Activated T-cell treated with anti-CD3 and anti-CD28 coated beads, Interleukin-2, amount 50 U/mL, for 4 hours (primary cell): ENCODE measurements at regions not wholly inside any gene's neighbourhood (a gene's known extent, or its start where the extent isn't known, plus 50 kb on each side); places are given as distances from the start of the nearest gene placed in this dataset.
"Not testable (repeated sequence)": the region's sequence is repeated elsewhere in the genome, so short reads cannot be mapped to it uniquely, and the experiment has no call there.

Experiments
- ATAC-seq, 2 donors: fragments of 200-7000 bp; cut with Tn5 transposase; one replicate each; pipeline ENCODE4 v1.10.0; 2021
- DNase-seq: peaks from one replicate; pipeline ENCODE4 v3.0.0-alpha.2; 2020
- H3K27me3 Mint-ChIP-seq: one replicate; pipeline ENCODE4 v1.8.0; 2021; ENCODE audit warnings: low read depth, mixed read lengths
- H3K36me3 Mint-ChIP-seq: one replicate; pipeline ENCODE4 v1.8.0; 2022; ENCODE audit warnings: mixed read lengths; ENCODE audit not compliant: insufficient read depth
- H3K4me1 Mint-ChIP-seq: one replicate; pipeline ENCODE4 v1.8.0; 2021; ENCODE audit warnings: low read depth, mixed read lengths
- H3K4me3 Mint-ChIP-seq: one replicate; pipeline ENCODE4 v1.8.0; 2021; ENCODE audit warnings: mild to moderate bottlenecking, moderate library complexity, mixed read lengths
- H3K9me3 Mint-ChIP-seq: one replicate; pipeline ENCODE4 v1.8.0; 2021; ENCODE audit warnings: mixed read lengths

DNA sequence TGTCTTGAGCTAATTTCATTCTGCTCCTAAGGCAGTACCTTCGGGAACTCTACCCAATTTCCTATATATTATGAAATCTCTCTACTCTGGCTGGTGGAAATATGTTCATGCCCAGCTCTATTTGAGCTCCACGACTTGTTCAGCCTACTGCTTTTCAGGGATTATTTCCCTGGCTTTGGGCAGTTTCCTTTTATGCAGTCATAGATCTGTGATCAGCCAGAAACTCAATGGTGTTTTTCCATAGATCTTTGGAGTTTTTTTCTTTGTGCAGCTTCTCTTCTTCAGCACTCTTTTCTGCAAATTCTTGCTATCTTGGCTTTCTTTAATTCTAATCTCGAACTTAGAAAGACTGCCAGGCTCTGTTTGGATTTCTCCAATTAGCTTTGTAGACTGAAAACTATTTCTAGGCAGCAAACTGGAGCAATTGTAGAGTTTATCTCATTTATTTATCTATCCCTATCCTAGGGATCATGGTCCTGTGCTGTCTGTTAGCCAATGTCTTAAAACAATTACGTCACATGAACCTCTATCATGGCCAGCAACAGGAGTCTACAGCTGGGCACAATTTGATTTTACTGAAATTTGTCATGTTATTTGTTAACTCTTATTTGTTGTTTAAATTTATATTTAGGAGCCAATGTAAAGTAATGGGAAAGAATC is 328.4 kb downstream of the BCKDHB start:
- Mint-ChIP-seq H3K9me3 (peaks cover 8% of the 10 kb centered on the region), H3K36me3 (no peaks in the 10 kb centered on the region), H3K4me3 (no peak overlapping the region), H3K27me3 (no peaks in the 10 kb centered on the region), H3K4me1 (no peaks in the 10 kb centered on the region)
- no peak for DNase-seq
- ATAC-seq, result no peak

DNA sequence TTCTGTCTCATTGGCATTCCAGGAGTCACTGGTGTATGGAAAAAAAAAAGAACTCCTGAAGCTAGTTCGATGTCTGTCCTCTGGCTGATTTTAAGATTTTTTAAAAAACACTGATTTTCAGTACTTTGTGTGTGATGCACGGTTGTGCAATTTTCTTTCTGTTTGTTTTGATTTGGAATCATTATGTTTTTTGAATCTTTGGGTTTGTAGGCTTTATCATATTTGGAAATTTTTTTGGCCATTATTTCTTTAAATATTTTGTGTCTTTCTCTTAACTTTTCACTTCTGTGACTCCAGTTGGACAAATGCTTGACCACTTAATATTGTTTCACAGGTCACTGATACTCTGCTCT is 327.2 kb downstream of the BCKDHB start:
- Mint-ChIP-seq H3K9me3 (peaks cover 13% of the 10 kb centered on the region), H3K36me3 (no peaks in the 10 kb centered on the region), H3K27me3 (no peaks in the 10 kb centered on the region), H3K4me3 (no peak overlapping the region), H3K4me1 (no peaks in the 10 kb centered on the region)
- ATAC-seq, result no peak
- no peak for DNase-seq

DNA sequence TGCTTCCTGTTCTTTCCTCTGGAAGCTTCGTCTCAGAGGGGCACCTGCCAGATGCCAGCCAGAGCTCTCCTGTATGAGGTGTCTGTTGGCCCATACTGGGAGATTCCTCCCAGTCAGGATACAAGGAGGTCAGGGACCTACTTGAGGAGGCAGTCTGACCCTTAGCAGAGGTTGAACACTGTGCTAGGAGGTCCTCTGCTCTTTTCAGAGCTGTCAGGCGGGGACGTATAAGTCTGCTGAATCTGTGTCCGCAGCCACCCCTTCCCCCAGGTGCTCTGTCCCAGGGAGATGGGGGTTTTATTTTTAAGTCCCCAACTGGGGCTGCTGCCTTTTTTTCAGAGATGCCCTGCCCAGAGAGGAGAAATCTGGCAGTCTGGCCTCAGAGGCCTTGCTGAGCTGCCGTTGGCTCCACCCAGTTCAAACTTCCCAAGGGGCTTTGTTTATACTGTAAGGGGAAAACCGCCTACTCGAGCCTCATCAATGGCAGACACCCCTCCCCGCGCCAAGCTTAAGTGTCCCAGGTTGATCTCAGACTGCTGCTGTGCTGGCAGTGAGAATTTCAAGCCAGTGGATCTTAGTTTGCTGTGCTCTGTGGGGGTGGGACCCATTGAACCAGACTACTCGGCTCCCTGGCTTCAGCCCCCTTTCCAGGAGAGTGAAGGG is 326.7 kb downstream of the BCKDHB start:
- Mint-ChIP-seq H3K9me3 (peaks cover 13% of the 10 kb centered on the region), H3K4me3 (no peak overlapping the region), H3K27me3 (no peaks in the 10 kb centered on the region), H3K4me1 (no peaks in the 10 kb centered on the region), H3K36me3 (no peaks in the 10 kb centered on the region)
- no peak for DNase-seq
- no peak for ATAC-seq

DNA sequence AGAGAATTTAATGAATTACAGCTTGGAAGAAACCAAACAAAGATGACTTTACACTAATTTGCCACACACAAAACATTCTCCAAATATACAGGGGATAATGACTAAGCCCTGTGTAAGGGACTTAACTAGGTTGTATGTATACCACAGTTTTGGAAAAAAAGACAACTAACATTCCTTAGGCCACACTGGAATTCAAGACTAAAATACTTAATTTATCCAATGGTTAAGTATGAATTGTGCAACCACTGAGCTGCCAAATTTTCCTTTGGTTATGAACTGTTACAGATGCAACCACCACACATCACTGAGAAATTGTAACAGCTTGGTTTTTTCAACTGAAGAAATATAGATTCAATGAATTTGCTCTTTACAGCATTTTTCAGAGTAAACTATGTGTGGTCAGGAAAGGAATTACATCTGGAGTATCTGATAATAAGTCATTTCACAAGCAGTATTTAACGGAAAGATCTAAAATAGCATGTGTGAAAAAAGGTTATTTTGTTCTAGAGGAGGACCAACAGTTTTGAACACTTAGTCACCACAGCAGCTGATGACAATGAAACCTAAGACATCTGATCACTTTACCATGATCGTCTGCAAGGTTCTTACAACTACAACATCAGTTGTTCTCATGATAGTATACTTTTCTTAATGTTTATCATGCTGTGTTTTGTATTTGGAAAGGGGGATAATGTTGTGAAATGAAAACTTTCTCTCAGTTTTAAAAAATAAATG is 318.8 kb downstream of the BCKDHB start:
- H3K4me1 Mint-ChIP-seq, result no peaks in the 10 kb centered on the region
- no peaks in the 10 kb centered on the region for H3K27me3 Mint-ChIP-seq
- no peak for ATAC-seq
- H3K4me3 Mint-ChIP-seq, result no peak overlapping the region
- no peak for DNase-seq
- H3K9me3 Mint-ChIP-seq, result peaks cover 40% of the 10 kb centered on the region
- H3K36me3 Mint-ChIP-seq, result no peaks in the 10 kb centered on the region

- Mint-ChIP-seq H3K9me3 (peaks cover 23% of the 10 kb centered on the region), H3K36me3 (no peaks in the 10 kb centered on the region), H3K27me3 (no peaks in the 10 kb centered on the region), H3K4me1 (no peaks in the 10 kb centered on the region), H3K4me3 (no peak overlapping the region)
- ATAC-seq, result no peak
- DNase-seq, result no peak
Measured at GRCh38 chr6:80411486-80411885, 305.0 kb downstream of the BCKDHB start.

DNA sequence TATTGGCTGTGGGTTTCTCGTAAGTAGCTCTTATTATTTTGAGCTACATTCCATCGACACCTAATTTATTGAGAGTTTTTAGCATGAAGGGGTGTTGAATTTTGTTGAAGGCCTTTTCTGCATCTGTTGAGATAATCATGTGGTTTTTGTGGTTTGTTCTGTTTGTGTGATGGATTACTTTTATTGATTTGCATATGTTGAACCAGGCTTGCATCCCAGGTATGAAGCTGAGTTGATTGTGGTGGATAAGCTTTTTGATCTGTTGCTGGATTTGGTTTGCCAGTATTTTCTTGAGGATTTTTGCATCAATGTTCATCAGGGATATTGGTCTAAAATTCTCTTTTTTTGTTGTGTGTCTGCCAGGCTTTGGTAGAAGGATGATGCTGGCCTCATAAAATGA is 301.5 kb downstream of the BCKDHB start:
- H3K9me3 Mint-ChIP-seq, result peaks cover 14% of the 10 kb centered on the region
- not testable (repeated sequence) for H3K27me3 Mint-ChIP-seq, H3K4me1 Mint-ChIP-seq, H3K36me3 Mint-ChIP-seq, DNase-seq, H3K4me3 Mint-ChIP-seq, ATAC-seq

- Mint-ChIP-seq H3K4me3 (no peak overlapping the region), H3K27me3 (no peaks in the 10 kb centered on the region), H3K9me3 (peaks cover 9% of the 10 kb centered on the region), H3K4me1 (no peaks in the 10 kb centered on the region), H3K36me3 (no peaks in the 10 kb centered on the region)
- ATAC-seq (no peak), DNase-seq (no peak)
Measured at GRCh38 chr6:80404889-80405288, 298.4 kb downstream of the BCKDHB start.

DNA sequence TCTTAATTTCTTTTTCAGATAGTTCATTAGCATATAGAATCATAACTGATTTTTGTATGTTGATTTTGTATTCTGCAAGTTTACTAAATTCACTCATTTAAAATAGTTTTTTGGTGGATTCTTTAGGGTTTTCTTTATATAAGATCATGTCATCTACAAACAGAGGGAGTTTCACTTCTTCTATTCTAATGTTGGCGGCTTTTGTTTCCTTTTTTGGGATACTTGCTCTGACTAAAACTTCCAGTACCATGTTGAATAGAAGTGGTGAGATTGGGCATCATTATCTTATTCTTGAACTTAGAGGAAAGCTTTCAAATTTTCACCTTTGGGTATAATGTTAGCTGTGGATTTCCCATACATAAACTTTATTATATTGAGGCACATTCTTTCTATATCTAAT is 296.9 kb downstream of the BCKDHB start:
- Mint-ChIP-seq H3K4me3 (no peak overlapping the region), H3K36me3 (no peaks in the 10 kb centered on the region), H3K9me3 (peaks cover 13% of the 10 kb centered on the region), H3K27me3 (no peaks in the 10 kb centered on the region), H3K4me1 (no peaks in the 10 kb centered on the region)
- no peak for ATAC-seq
- no peak for DNase-seq

DNA sequence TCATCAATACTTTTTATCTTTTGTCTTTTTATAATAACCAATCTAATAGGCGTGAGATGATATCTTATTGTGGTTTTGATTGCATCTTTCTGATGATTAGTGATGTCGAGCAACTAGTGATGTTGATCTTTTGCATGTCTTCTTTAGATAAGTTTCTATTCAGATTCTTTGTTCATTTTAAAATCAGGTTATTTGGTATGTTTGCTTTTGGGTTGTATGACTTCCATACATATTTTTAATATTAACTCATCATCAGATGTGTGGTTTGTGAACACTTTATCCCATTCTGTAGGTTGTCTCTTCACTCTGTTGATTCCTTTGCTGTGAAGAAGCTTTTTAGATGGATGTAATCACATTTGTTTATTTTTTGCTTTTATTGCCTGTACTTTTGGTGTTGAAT is 295.8 kb downstream of the BCKDHB start:
- DNase-seq (no peak), ATAC-seq (no peak)
- no peaks in the 10 kb centered on the region for H3K27me3 Mint-ChIP-seq
- H3K9me3 Mint-ChIP-seq, result peaks cover 19% of the 10 kb centered on the region
- H3K36me3 Mint-ChIP-seq, result no peaks in the 10 kb centered on the region
- no peaks in the 10 kb centered on the region for H3K4me1 Mint-ChIP-seq
- H3K4me3 Mint-ChIP-seq, result no peak overlapping the region
